B cell (primary cell): ENCODE measurements at regions not wholly inside any gene's neighbourhood (a gene's known extent, or its start where the extent isn't known, plus 50 kb on each side); places are given as distances from the start of the nearest gene placed in this dataset.

Experiments used
- ATAC-seq: fragments of 200-7000 bp; cut with Tn5 transposase; one replicate; pipeline ENCODE4 v1.10.0; 2021; ENCODE audit warnings: low read depth, mild to moderate bottlenecking, moderate number of reproducible peaks, moderate library complexity
- CTCF ChIA-PET: fragments of 350-600 bp; sonication (Branson Sonifier 250); formaldehyde crosslinking; loops from one replicate; lab custom pipeline; 2021; ENCODE audit warnings: antibody characterized with exemption, inconsistent platforms; lab: Charles Lee
- POLR2A ChIA-PET: fragments of 350-600 bp; sonication (Branson Sonifier 250); formaldehyde crosslinking; loops from one replicate; lab custom pipeline; 2021; ENCODE audit warnings: antibody characterized with exemption; lab: Charles Lee
- DNase-seq: peaks from one replicate; pipeline ENCODE4 v3.0.0; 2013
- H2AFZ ChIP-seq: 2 replicates; pipeline ENCODE4 v1.6.1; 2012; ENCODE audit warnings: mild to moderate bottlenecking, low read depth, low read length; ENCODE audit not compliant: insufficient read depth, poor library complexity, severe bottlenecking
- H3K27ac ChIP-seq, 2 donors: 1 replicate in 1 of 2; 2 replicates in 1 of 2; pipeline ENCODE4 v1.5.1; 2012 to 2013; ENCODE audit warnings: low read length in 2 of 2, mild to moderate bottlenecking in 2 of 2, moderate library complexity in 1 of 2
- H3K27me3 ChIP-seq, 4 experiments: fragments of 200-600 bp in 1 of 4; sonication (generic) in 1 of 4; replicated peaks in 1 of 4; 1 replicate in 2 of 4; 2 replicates in 2 of 4; pipeline versions ENCODE4 v1.6.1 to v1.7.0; 2013 to 2016; ENCODE audit warnings: low read length in 3 of 4, mild to moderate bottlenecking in 2 of 4, mixed read lengths in 1 of 4, moderate library complexity in 1 of 4; ENCODE audit not compliant: insufficient read depth in 4 of 4, control insufficient read depth in 3 of 4; ENCODE audit errors: control extremely low read depth in 1 of 4
- H3K36me3 ChIP-seq, 2 experiments: replicated peaks in 1 of 2; 1 replicate in 1 of 2; 2 replicates in 1 of 2; pipeline versions ENCODE4 v1.6.1 to v1.7.1; 2013; ENCODE audit warnings: low read length in 1 of 2; ENCODE audit not compliant: insufficient read depth in 2 of 2, control insufficient read depth in 1 of 2; ENCODE audit errors: control extremely low read depth in 1 of 2, extremely low read depth in 1 of 2
- H3K4me1 ChIP-seq, 2 donors: fragments of 200-600 bp in 1 of 2; sonication (generic) in 1 of 2; 1 replicate in 1 of 2; 2 replicates in 1 of 2; pipeline versions ENCODE4 v1.5.1 to v1.6.1; 2013 to 2017; ENCODE audit warnings: low read length in 2 of 2; ENCODE audit not compliant: control insufficient read depth in 2 of 2, insufficient read depth in 2 of 2
- H3K4me2 ChIP-seq: replicated peaks from 2 replicates; pipeline ENCODE3; 2012; ENCODE audit warnings: mild to moderate bottlenecking, low read depth, low read length; ENCODE audit not compliant: poor library complexity, severe bottlenecking
- H3K4me3 ChIP-seq, 5 experiments: fragments of 200-600 bp in 1 of 5; sonication (generic) in 1 of 5; 1 replicate in 3 of 5; 2 replicates in 2 of 5; pipeline versions ENCODE4 v1.5.1 to v1.7.0; 2011 to 2016; ENCODE audit warnings: low read length in 4 of 5, mild to moderate bottlenecking in 4 of 5, low read depth in 2 of 5, control low read depth in 1 of 5, moderate library complexity in 1 of 5; ENCODE audit not compliant: insufficient read depth in 1 of 5; ENCODE audit errors: control extremely low read depth in 1 of 5, extremely low read depth in 1 of 5
- H3K79me2 ChIP-seq: fragments of 200-600 bp; sonication (generic); one replicate; pipeline ENCODE4 v1.6.0; 2016; ENCODE audit warnings: low read length; ENCODE audit not compliant: control insufficient read depth, insufficient read depth
- H3K9ac ChIP-seq: fragments of 200-600 bp; sonication (generic); 2 replicates; pipeline ENCODE4 v1.6.1; 2017; ENCODE audit warnings: mild to moderate bottlenecking, low read length, moderate library complexity
- H3K9me3 ChIP-seq, 3 donors: one replicate each; pipeline versions ENCODE4 v1.6.1 to v1.7.1; 2013; ENCODE audit warnings: low read length in 2 of 3; ENCODE audit not compliant: control insufficient read depth in 2 of 3, insufficient read depth in 1 of 3; ENCODE audit errors: control extremely low read depth in 1 of 3
- H4K20me1 ChIP-seq: 2 replicates; pipeline ENCODE4 v1.6.0; 2012; ENCODE audit warnings: mild to moderate bottlenecking, low read length; ENCODE audit not compliant: insufficient read depth, control insufficient read depth, poor library complexity, severe bottlenecking
- H3K27ac Mint-ChIP-seq: one replicate; pipeline ENCODE4 v1.8.0; 2021; ENCODE audit warnings: mixed read lengths
- H3K27me3 Mint-ChIP-seq: one replicate; pipeline ENCODE4 v1.8.0; 2021; ENCODE audit warnings: mixed read lengths
- H3K4me1 Mint-ChIP-seq: one replicate; pipeline ENCODE4 v1.8.0; 2021; ENCODE audit warnings: mixed read lengths
- H3K4me3 Mint-ChIP-seq: one replicate; pipeline ENCODE4 v1.8.0; 2021; ENCODE audit warnings: mixed read lengths
- H3K9me3 Mint-ChIP-seq: one replicate; pipeline ENCODE4 v1.8.0; 2022; ENCODE audit warnings: mixed read lengths; ENCODE audit not compliant: insufficient read depth
- CTCF ChIP-seq: fragments of 200-600 bp; IDR thresholded peaks from one replicate; pipeline ENCODE4 v1.8.0; 2022; ENCODE audit warnings: antibody characterized with exemption, mild to moderate bottlenecking
- EZH2 ChIP-seq: IDR thresholded peaks from 2 replicates; pipeline ENCODE4 v1.6.1; 2012; ENCODE audit warnings: borderline replicate concordance, low read depth, mild to moderate bottlenecking, moderate library complexity, low read length; ENCODE audit not compliant: insufficient read depth, poor library complexity, severe bottlenecking
- WGBS: methylation state at CpG from one replicate; pipeline ENCODE4 v1.1.5; 2013; ENCODE audit warnings: missing lambda C conversion rate; ENCODE audit not compliant: insufficient coverage; 5-methylcytosine and 5-hydroxymethylcytosine counted together
- intact Hi-C: fragments of 100-400 bp; cut with micrococcal nuclease; formaldehyde crosslinking; loops from one replicate; pipeline ENCODE4 v1.10.0; 2022

GRCh38 chr5:101112645-101113044 is 209.6 kb upstream of the ST8SIA4 start:
- H3K9ac ChIP-seq, result no peak overlapping the region
- Mint-ChIP-seq H3K27ac (no peak overlapping the region), H3K4me1 (no peaks in the 10 kb centered on the region), H3K9me3 (no peaks in the 10 kb centered on the region), H3K27me3 (peaks cover 5% of the 10 kb centered on the region), H3K4me3 (no peak overlapping the region)
- no peaks in the 10 kb centered on the region for H3K9me3 ChIP-seq
- H3K27ac ChIP-seq, result no peak overlapping the region
- TF ChIP-seq CTCF, result no peak
- TF ChIP-seq EZH2, result no peak
- no peak overlapping the region for H3K4me2 ChIP-seq
- intact Hi-C loops, result no loop called here
- H2AFZ ChIP-seq, result no peak overlapping the region
- ChIA-PET POLR2A (no interaction called here), CTCF (no interaction called here)
- H3K4me1 ChIP-seq, result no peaks in the 10 kb centered on the region
- ATAC-seq (no peak), DNase-seq (no peak)
- H4K20me1 ChIP-seq, result no peaks in the 10 kb centered on the region
- H3K79me2 ChIP-seq, result no peaks in the 10 kb centered on the region
- H3K27me3 ChIP-seq, result no peaks in the 10 kb centered on the region
- H3K4me3 ChIP-seq, result no peak overlapping the region
- no peaks in the 10 kb centered on the region for H3K36me3 ChIP-seq

GRCh38 chr5:101103874-101104273 is 200.8 kb upstream of the ST8SIA4 start:
- H3K27me3 Mint-ChIP-seq, result no peaks in the 10 kb centered on the region
- Histone ChIP-seq H4K20me1 (no peaks in the 10 kb centered on the region), H3K9me3 (no peaks in the 10 kb centered on the region), H3K9ac (no peak overlapping the region), H3K4me1 (no peaks in the 10 kb centered on the region), H3K79me2 (no peaks in the 10 kb centered on the region), H3K27me3 (no peaks in the 10 kb centered on the region), H3K4me3 (no peak overlapping the region), H3K4me2 (no peak overlapping the region), H3K36me3 (no peaks in the 10 kb centered on the region), H3K27ac (no peak overlapping the region), H2AFZ (no peak overlapping the region)
- intact Hi-C loops, result no loop called here
- DNase-seq (no peak), ATAC-seq (no peak)
- TF ChIP-seq EZH2 (no peak), CTCF (no peak)
- no peaks in the 10 kb centered on the region for H3K4me1 Mint-ChIP-seq
- ChIA-PET POLR2A (no interaction called here), CTCF (no interaction called here)
- no peak overlapping the region for H3K27ac Mint-ChIP-seq
- no peak overlapping the region for H3K4me3 Mint-ChIP-seq
- no peaks in the 10 kb centered on the region for H3K9me3 Mint-ChIP-seq
- WGBS, result no CpG with 5 or more reads among the region's 1 CpG
